Trophoblast cell (in vitro differentiated cells and primary cell): ENCODE measurements at regions not wholly inside any gene's neighbourhood (a gene's known extent, or its start where the extent isn't known, plus 50 kb on each side); places are given as distances from the start of the nearest gene placed in this dataset.

Source experiments
- DNase-seq, 2 donors: peaks; one replicate each; pipeline ENCODE4 v3.0.0-alpha.2; 2016
- H2AFZ ChIP-seq: 2 replicates; pipeline ENCODE4 v1.6.1; 2013; ENCODE audit warnings: low read length, moderate library complexity, mild to moderate bottlenecking; ENCODE audit not compliant: insufficient read depth, poor library complexity
- H2AK5ac ChIP-seq: 2 replicates; pipeline ENCODE4 v1.6.1; 2013; ENCODE audit warnings: mild to moderate bottlenecking, low read length
- H2BK120ac ChIP-seq: 2 replicates; pipeline ENCODE4 v1.6.1; 2013; ENCODE audit warnings: low read length, mild to moderate bottlenecking, moderate library complexity; ENCODE audit not compliant: insufficient read depth, poor library complexity
- H2BK12ac ChIP-seq: 2 replicates; pipeline ENCODE4 v1.6.1; 2013; ENCODE audit warnings: mild to moderate bottlenecking, low read length, moderate library complexity
- H2BK5ac ChIP-seq: 2 replicates; pipeline ENCODE4 v1.6.1; 2013; ENCODE audit warnings: low read length, low read depth, moderate library complexity, mild to moderate bottlenecking; ENCODE audit not compliant: poor library complexity
- H3K14ac ChIP-seq: 2 replicates; pipeline ENCODE4 v1.6.1; 2013; ENCODE audit warnings: mild to moderate bottlenecking, low read length
- H3K18ac ChIP-seq: 2 replicates; pipeline ENCODE4 v1.6.1; 2013; ENCODE audit warnings: mild to moderate bottlenecking, low read length
- H3K23ac ChIP-seq: 2 replicates; pipeline ENCODE4 v1.6.1; 2013; ENCODE audit warnings: low read length
- H3K27ac ChIP-seq: 2 replicates; pipeline ENCODE4 v1.5.1; 2013; ENCODE audit warnings: low read depth, mild to moderate bottlenecking, inconsistent platforms, low read length, moderate library complexity
- H3K27me3 ChIP-seq: 2 replicates; pipeline ENCODE4 v1.6.1; 2013; ENCODE audit warnings: inconsistent platforms, mild to moderate bottlenecking, low read length, moderate library complexity; ENCODE audit not compliant: insufficient read depth
- H3K36me3 ChIP-seq, 2 experiments: 1 replicate in 1 of 2; 2 replicates in 1 of 2; pipeline ENCODE4 v1.6.1; 2013; ENCODE audit warnings: low read length in 2 of 2, mild to moderate bottlenecking in 2 of 2, moderate library complexity in 1 of 2; ENCODE audit not compliant: insufficient read depth in 2 of 2, control insufficient read depth in 1 of 2
- H3K4ac ChIP-seq: 2 replicates; pipeline ENCODE4 v1.6.1; 2013; ENCODE audit warnings: low read depth, mild to moderate bottlenecking, low read length, moderate library complexity
- H3K4me1 ChIP-seq, 2 experiments: 1 replicate in 1 of 2; 2 replicates in 1 of 2; pipeline ENCODE4 v1.6.1; 2013; ENCODE audit warnings: low read length in 2 of 2, mild to moderate bottlenecking in 2 of 2, moderate library complexity in 1 of 2; ENCODE audit not compliant: insufficient read depth in 2 of 2, control insufficient read depth in 1 of 2
- H3K4me2 ChIP-seq: 2 replicates; pipeline ENCODE4 v1.6.1; 2013; ENCODE audit warnings: inconsistent platforms, mild to moderate bottlenecking, low read length, moderate library complexity
- H3K4me3 ChIP-seq: 2 replicates; pipeline ENCODE4 v1.5.1; 2013; ENCODE audit warnings: mild to moderate bottlenecking, low read depth, low read length, inconsistent platforms
- H3K79me1 ChIP-seq: one replicate; pipeline ENCODE4 v1.6.1; 2013; ENCODE audit warnings: low read length
- H3K79me2 ChIP-seq: 2 replicates; pipeline ENCODE4 v1.6.1; 2013; ENCODE audit warnings: low read length, mild to moderate bottlenecking; ENCODE audit not compliant: control insufficient read depth, insufficient read depth, poor library complexity
- H3K9ac ChIP-seq: 2 replicates; pipeline ENCODE4 v1.6.1; 2013; ENCODE audit warnings: mild to moderate bottlenecking, low read length
- H3K9me3 ChIP-seq: 2 replicates; pipeline ENCODE4 v1.6.1; 2013; ENCODE audit warnings: low read depth, mild to moderate bottlenecking, control low read depth, inconsistent platforms, low read length; ENCODE audit not compliant: insufficient read depth
- H4K12ac ChIP-seq: 2 replicates; pipeline ENCODE4 v1.6.1; 2013; ENCODE audit warnings: low read depth, mild to moderate bottlenecking, low read length, moderate library complexity
- H4K8ac ChIP-seq: 2 replicates; pipeline ENCODE4 v1.6.1; 2013; ENCODE audit warnings: low read depth, mild to moderate bottlenecking, low read length, moderate library complexity
- H4K91ac ChIP-seq: one replicate; pipeline ENCODE4 v1.6.1; 2013; ENCODE audit warnings: low read depth, mild to moderate bottlenecking, low read length, moderate library complexity
- WGBS: extraction: QIAGEN DNeasy Blood & Tissue Kit; methylation state at CpG from one replicate; pipeline ENCODE4 v1.1.7; 2013; ENCODE audit warnings: missing lambda C conversion rate; ENCODE audit not compliant: insufficient read length, insufficient coverage; ENCODE audit errors: extremely low coverage; 5-methylcytosine and 5-hydroxymethylcytosine counted together

DNA sequence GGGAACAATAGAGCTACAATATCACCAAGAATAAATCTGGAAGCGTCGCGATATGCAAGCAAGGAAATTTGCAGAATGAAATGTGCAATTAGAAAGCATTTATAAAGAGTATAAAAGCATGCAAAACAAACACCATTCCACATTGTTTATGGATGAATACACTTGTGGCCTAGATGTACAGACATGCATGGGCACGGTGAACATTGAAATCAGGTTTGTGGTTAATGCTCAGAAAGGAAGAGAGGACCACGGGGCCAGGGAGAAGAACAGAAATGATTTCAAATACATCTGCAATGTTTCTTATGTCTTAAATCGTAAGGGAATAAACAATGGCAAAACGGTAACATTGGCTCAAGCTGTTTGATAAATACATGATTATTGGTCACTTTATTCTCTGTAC, 235.9 kb downstream of the FOXL1 start:
- H2AFZ ChIP-seq: no peak overlapping the region
- no peaks in the 10 kb centered on the region for H3K9me3 ChIP-seq
- no CpG with 5 or more reads among the region's 7 CpGs for WGBS
- H3K79me1 ChIP-seq: no peaks in the 10 kb centered on the region
- no peak overlapping the region for H3K18ac ChIP-seq
- no peaks in the 10 kb centered on the region for H3K79me2 ChIP-seq
- H3K14ac ChIP-seq: no peak overlapping the region
- H2BK120ac ChIP-seq: no peak overlapping the region
- no peaks in the 10 kb centered on the region for H3K27me3 ChIP-seq
- DNase-seq: no peak
- H4K12ac ChIP-seq: no peak overlapping the region
- no peak overlapping the region for H3K23ac ChIP-seq
- H4K91ac ChIP-seq: no peak overlapping the region
- H3K4ac ChIP-seq: no peak overlapping the region
- no peaks in the 10 kb centered on the region for H3K4me1 ChIP-seq
- no peak overlapping the region for H4K8ac ChIP-seq
- no peak overlapping the region for H3K9ac ChIP-seq
- H3K4me2 ChIP-seq: no peak overlapping the region
- H3K4me3 ChIP-seq: no peak overlapping the region
- no peak overlapping the region for H2BK12ac ChIP-seq
- no peak overlapping the region for H2BK5ac ChIP-seq
- H3K36me3 ChIP-seq: no peaks in the 10 kb centered on the region
- no peak overlapping the region for H3K27ac ChIP-seq
- H2AK5ac ChIP-seq: no peak overlapping the region

DNA sequence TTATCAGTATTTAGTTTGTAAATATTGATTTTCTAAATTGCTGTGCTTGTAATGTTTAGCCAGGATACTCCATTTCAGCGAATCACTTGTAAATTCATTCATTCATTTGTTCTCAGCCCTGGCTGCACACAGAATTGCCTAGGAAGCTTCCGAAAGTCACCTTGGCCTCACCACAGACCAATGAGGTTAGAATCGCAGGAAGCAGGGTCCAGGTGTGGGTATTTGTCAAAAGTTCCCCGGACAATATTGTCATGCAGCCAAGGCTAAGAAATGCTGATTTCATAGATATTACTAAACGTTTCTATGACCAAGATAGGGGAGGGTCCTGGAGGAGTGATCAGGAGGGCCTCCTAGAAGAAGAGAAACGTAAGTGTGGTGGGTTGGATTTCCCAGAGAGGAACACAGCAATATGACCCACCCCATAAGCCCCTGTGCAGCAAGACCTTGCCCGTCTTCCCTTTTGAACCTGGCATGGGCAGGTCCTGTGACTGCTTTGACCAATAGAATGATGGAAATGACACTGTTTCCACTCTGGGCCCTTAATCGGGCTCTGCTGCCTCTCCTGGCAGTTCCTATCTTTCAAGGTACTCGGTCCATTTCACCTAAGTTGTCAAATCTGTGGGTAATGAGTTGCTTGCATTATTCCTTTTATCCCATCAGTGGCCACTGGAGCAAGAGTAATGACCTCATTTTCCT, 238.7 kb downstream of the FOXL1 start:
- Histone ChIP-seq H3K23ac (no peak overlapping the region), H4K12ac (no peak overlapping the region), H3K79me1 (no peaks in the 10 kb centered on the region), H3K79me2 (no peaks in the 10 kb centered on the region), H3K4me2 (no peak overlapping the region), H4K8ac (no peak overlapping the region), H3K9ac (no peak overlapping the region), H3K18ac (no peak overlapping the region), H2BK12ac (no peak overlapping the region), H2AK5ac (no peak overlapping the region), H2BK120ac (no peak overlapping the region), H4K91ac (no peak overlapping the region), H3K9me3 (no peaks in the 10 kb centered on the region), H3K4me1 (no peaks in the 10 kb centered on the region), H3K4me3 (no peak overlapping the region), H3K27me3 (no peaks in the 10 kb centered on the region), H2AFZ (no peak overlapping the region), H2BK5ac (no peak overlapping the region), H3K4ac (no peak overlapping the region), H3K27ac (no peak overlapping the region), H3K36me3 (no peaks in the 10 kb centered on the region), H3K14ac (no peak overlapping the region)
- DNase-seq: no peak
- no CpG with 5 or more reads among the region's 9 CpGs for WGBS

- no peak overlapping the region for H3K4me2 ChIP-seq
- H4K12ac ChIP-seq: no peak overlapping the region
- no peak overlapping the region for H2AFZ ChIP-seq
- no peak overlapping the region for H2BK12ac ChIP-seq
- no peaks in the 10 kb centered on the region for H3K4me1 ChIP-seq
- H4K8ac ChIP-seq: no peak overlapping the region
- no peaks in the 10 kb centered on the region for H3K79me2 ChIP-seq
- no peaks in the 10 kb centered on the region for H3K36me3 ChIP-seq
- no peaks in the 10 kb centered on the region for H3K9me3 ChIP-seq
- WGBS: no CpG with 5 or more reads among the region's 29 CpGs
- no peak overlapping the region for H3K18ac ChIP-seq
- H3K79me1 ChIP-seq: no peaks in the 10 kb centered on the region
- H2BK5ac ChIP-seq: no peak overlapping the region
- no peak overlapping the region for H3K4ac ChIP-seq
- no peak overlapping the region for H4K91ac ChIP-seq
- H3K27me3 ChIP-seq: no peaks in the 10 kb centered on the region
- DNase-seq: no peak
- no peak overlapping the region for H3K9ac ChIP-seq
- no peak overlapping the region for H3K14ac ChIP-seq
- H3K23ac ChIP-seq: no peak overlapping the region
- H3K27ac ChIP-seq: no peak overlapping the region
- no peak overlapping the region for H3K4me3 ChIP-seq
- H2BK120ac ChIP-seq: no peak overlapping the region
- no peak overlapping the region for H2AK5ac ChIP-seq
These were observed 240.6 kb downstream of the FOXL1 start for GRCh38 chr16:86818671-86819532.

DNA sequence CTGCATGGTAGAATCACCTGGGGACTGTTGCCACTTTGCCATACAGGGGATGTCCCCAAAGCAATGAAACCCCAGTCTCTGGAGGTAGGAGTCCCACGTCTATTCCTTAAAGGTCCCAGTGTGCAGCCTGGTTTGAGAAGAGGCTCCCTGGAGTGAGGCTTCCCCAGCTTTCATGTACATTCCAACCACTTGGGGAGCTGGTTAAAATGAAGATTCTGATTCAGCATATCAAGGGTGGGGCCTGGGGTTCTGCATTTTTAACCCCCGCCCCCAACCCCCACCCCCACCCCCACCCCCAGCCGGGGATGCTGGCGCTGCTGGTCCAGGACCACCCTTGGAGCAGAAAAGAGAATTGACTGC, 241.2 kb downstream of the FOXL1 start:
- no peak overlapping the region for H3K14ac ChIP-seq

More for the DNA sequence above, 241.2 kb downstream of the FOXL1 start:
- Histone ChIP-seq H3K79me2 (no peaks in the 10 kb centered on the region), H3K4me2 (no peak overlapping the region), H2AK5ac (no peak overlapping the region), H4K12ac (no peak overlapping the region), H3K4me1 (no peaks in the 10 kb centered on the region), H2BK12ac (no peak overlapping the region), H2BK120ac (no peak overlapping the region), H4K91ac (no peak overlapping the region), H2AFZ (no peak overlapping the region), H3K9me3 (peaks cover 1% of the 10 kb centered on the region), H3K4ac (no peak overlapping the region), H3K27ac (no peak overlapping the region), H3K79me1 (no peaks in the 10 kb centered on the region), H3K36me3 (no peaks in the 10 kb centered on the region), H3K9ac (no peak overlapping the region), H3K4me3 (no peak overlapping the region), H3K18ac (no peak overlapping the region), H4K8ac (no peak overlapping the region), H2BK5ac (no peak overlapping the region), H3K23ac (no peak overlapping the region), H3K27me3 (no peaks in the 10 kb centered on the region)
- WGBS: no CpG with 5 or more reads among the region's 4 CpGs
- no peak for DNase-seq
